Right lobe of liver (tissue), 4 donors: ENCODE measurements at regions not wholly inside any gene's neighbourhood (a gene's known extent, or its start where the extent isn't known, plus 50 kb on each side); places are given as distances from the start of the nearest gene placed in this dataset.

ENCODE experiments used
- CTCF ChIP-seq, 4 donors: fragments of 200-600 bp in 3 of 4; fragments of 450-650 bp in 1 of 4; IDR thresholded peaks; one replicate each; pipeline versions ENCODE4 v1.5.1 to v1.8.0; 2016 to 2022; ENCODE audit warnings: antibody characterized with exemption in 4 of 4, mild to moderate bottlenecking in 2 of 4
- POLR2A ChIP-seq: fragments of 450-650 bp; IDR thresholded peaks from one replicate; pipeline ENCODE4 v1.6.1; 2017; ENCODE audit warnings: antibody characterized with exemption, mild to moderate bottlenecking
- donor health status: DM: no; HTN: no; CAD: no.
- donor health status: DM: no; HTN: no; CAD: no.
- donor health status: DM: no; HTN: yes; CAD: no.

DNA sequence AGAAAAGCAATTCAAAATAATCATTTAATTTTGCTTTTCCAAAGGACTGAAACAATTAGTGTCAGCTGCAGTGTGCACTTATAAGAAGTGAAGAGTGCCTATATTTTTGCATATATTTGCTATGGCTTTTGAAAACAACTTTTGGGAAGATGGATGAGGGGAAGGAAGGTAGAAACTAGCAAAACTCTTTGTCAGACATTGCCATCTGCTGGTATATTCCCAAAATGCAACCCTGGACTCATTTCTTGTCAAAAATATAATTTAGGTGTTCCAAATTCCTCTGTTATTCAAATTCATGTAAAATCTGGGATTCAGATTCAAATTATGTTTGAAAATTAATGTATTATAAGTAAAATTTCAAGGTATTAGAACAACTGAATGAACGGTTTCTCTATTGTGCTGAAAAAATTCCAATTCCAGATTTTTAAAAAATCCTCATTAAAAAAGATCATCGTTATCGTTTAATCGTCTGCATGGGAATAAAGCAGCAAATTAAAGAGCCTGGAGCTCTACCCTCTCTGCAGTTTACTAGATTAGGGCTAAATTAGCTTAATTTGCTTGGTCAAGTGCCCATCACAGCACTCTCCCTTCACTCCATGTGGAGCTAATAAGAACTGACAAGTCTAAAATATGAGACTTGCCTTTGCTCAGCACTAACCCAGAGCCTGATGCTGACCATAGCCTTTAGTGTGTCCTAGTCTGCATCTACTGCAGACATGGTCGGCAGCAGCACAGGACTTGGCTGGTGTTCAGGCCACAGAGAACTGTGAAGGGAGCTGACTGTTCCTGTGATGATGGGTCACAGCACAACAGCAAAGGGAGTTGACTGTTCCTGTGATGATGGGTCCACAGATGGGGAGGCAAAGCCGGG lies 67.9 kb upstream of the MITF start:
- TF ChIP-seq CTCF (IDR thresholded peaks at IDR 0.05) (peak; percentile 73 to 77 (median 73)), POLR2A (no peak)
